GM19372 (cell line): ENCODE measurements at regions not wholly inside any gene's neighbourhood (a gene's known extent, or its start where the extent isn't known, plus 50 kb on each side); places are given as distances from the start of the nearest gene placed in this dataset.
"Not testable (repeated sequence)": the region's sequence is repeated elsewhere in the genome, so short reads cannot be mapped to it uniquely, and the experiment has no call there.

ENCODE experiments used
- ATAC-seq: cut with Tn5 transposase; IDR thresholded peaks from one replicate; pipeline ENCODE4 v1.9.1; 2021; ENCODE audit warnings: mild to moderate bottlenecking, low read depth, moderate library complexity; ENCODE audit not compliant: unreplicated experiment

GRCh38 chr5:121573721-121574382 lies 277.8 kb upstream of the FTMT start:
- ATAC-seq = no peak

- no peak for ATAC-seq
These were observed 270.1 kb upstream of the FTMT start for GRCh38 chr5:121581588-121581987.

GRCh38 chr5:121596882-121597281 lies 254.8 kb upstream of the FTMT start:
- ATAC-seq = no peak

- no peak for ATAC-seq
These were observed 242.9 kb upstream of the FTMT start for GRCh38 chr5:121608826-121609225.

GRCh38 chr5:121624035-121624434 lies 227.6 kb upstream of the FTMT start:
- ATAC-seq = no peak

GRCh38 chr5:121628783-121629182 lies 222.9 kb upstream of the FTMT start:
- ATAC-seq = no peak

- no peak for ATAC-seq
These were observed 221.3 kb upstream of the FTMT start for GRCh38 chr5:121630402-121630801.

GRCh38 chr5:121634946-121635345 lies 216.7 kb upstream of the FTMT start:
- no peak for ATAC-seq

GRCh38 chr5:121638126-121638525 lies 213.6 kb upstream of the FTMT start:
- no peak for ATAC-seq

GRCh38 chr5:121640298-121640697 lies 211.4 kb upstream of the FTMT start:
- no peak for ATAC-seq

GRCh38 chr5:121658221-121658620 lies 193.5 kb upstream of the FTMT start:
- ATAC-seq = no peak

GRCh38 chr5:121660142-121660541 lies 191.5 kb upstream of the FTMT start:
- ATAC-seq = no peak

- not testable (repeated sequence) for ATAC-seq
These were observed 186.1 kb upstream of the FTMT start for GRCh38 chr5:121665542-121665941.

GRCh38 chr5:121667292-121667691 lies 184.4 kb upstream of the FTMT start:
- ATAC-seq = no peak

GRCh38 chr5:121668635-121669034 lies 183.0 kb upstream of the FTMT start:
- no peak for ATAC-seq

- no peak for ATAC-seq
These were observed 180.1 kb upstream of the FTMT start for GRCh38 chr5:121671624-121672023.

- no peak for ATAC-seq
These were observed 175.8 kb upstream of the FTMT start for GRCh38 chr5:121675924-121676323.

- ATAC-seq = no peak
These were observed 170.3 kb upstream of the FTMT start for GRCh38 chr5:121681229-121681855.

GRCh38 chr5:121688126-121688525 lies 163.6 kb upstream of the FTMT start:
- ATAC-seq = no peak

- no peak for ATAC-seq
These were observed 162.9 kb upstream of the FTMT start for GRCh38 chr5:121688781-121689180.

GRCh38 chr5:121691478-121691877 lies 160.2 kb upstream of the FTMT start:
- ATAC-seq = no peak

GRCh38 chr5:121692158-121692557 lies 159.5 kb upstream of the FTMT start:
- ATAC-seq = no peak
